PFSK-1 (cell line): ENCODE measurements at regions not wholly inside any gene's neighbourhood (a gene's known extent, or its start where the extent isn't known, plus 50 kb on each side); places are given as distances from the start of the nearest gene placed in this dataset.

Experiments used
- FOXP2 ChIP-seq: optimal IDR thresholded peaks from 2 replicates; pipeline ENCODE3; 2011; ENCODE audit warnings: borderline replicate concordance, control low read depth, inconsistent platforms; ENCODE audit not compliant: insufficient read depth; ENCODE audit errors: extremely low read length, extremely low read depth
- POLR2AphosphoS5 ChIP-seq: IDR thresholded peaks from 2 replicates; pipeline ENCODE4 v1.6.1; 2012; ENCODE audit warnings: low read depth, mild to moderate bottlenecking, control low read depth, low read length, moderate library complexity
- SIN3A ChIP-seq: IDR thresholded peaks from 2 replicates; pipeline ENCODE4 v1.6.1; 2012; ENCODE audit warnings: mild to moderate bottlenecking, low read length, moderate library complexity, borderline replicate concordance; ENCODE audit not compliant: insufficient read depth
- TAF1 ChIP-seq: IDR thresholded peaks from 2 replicates; pipeline ENCODE4 v1.6.1; 2012; ENCODE audit warnings: low read length, control low read depth, borderline replicate concordance; ENCODE audit not compliant: insufficient read depth
- TF ChIP-seq, protein P1 (sequence below), 2 experiments: IDR thresholded peaks; 2 replicates each; pipeline versions ENCODE4 v1.6.1 to v1.8.0; 2011 to 2012; ENCODE audit warnings: low read depth in 2 of 2, low read length in 2 of 2, control low read depth in 1 of 2, inconsistent platforms in 1 of 2, mild to moderate bottlenecking in 1 of 2, moderate library complexity in 1 of 2; ENCODE audit not compliant: insufficient read depth in 1 of 2

DNA sequence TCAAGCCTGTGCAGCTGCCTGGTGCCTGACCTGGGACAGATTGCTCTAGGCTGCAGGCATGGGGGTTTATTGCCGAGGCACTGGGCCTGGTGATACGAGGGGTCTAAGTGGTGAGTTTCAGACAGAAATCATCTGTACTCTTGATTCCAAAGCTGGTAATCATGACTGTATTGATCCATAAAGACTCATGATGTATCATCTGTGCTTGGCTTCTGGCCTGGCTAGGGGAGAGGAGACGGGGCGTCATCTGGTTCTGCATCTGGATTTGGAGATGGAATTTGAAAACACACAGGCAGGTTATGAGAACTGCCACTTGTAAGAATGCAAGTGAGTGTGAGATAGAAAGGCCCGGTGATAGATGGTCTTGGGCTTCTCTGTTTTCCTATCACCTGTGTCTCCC is 337.4 kb upstream of the C2CD4B start:
- TF ChIP-seq POLR2AphosphoS5 (no peak), TAF1 (no peak), SIN3A (no peak), FOXP2 (no peak)
- TF ChIP-seq, protein P1, sequence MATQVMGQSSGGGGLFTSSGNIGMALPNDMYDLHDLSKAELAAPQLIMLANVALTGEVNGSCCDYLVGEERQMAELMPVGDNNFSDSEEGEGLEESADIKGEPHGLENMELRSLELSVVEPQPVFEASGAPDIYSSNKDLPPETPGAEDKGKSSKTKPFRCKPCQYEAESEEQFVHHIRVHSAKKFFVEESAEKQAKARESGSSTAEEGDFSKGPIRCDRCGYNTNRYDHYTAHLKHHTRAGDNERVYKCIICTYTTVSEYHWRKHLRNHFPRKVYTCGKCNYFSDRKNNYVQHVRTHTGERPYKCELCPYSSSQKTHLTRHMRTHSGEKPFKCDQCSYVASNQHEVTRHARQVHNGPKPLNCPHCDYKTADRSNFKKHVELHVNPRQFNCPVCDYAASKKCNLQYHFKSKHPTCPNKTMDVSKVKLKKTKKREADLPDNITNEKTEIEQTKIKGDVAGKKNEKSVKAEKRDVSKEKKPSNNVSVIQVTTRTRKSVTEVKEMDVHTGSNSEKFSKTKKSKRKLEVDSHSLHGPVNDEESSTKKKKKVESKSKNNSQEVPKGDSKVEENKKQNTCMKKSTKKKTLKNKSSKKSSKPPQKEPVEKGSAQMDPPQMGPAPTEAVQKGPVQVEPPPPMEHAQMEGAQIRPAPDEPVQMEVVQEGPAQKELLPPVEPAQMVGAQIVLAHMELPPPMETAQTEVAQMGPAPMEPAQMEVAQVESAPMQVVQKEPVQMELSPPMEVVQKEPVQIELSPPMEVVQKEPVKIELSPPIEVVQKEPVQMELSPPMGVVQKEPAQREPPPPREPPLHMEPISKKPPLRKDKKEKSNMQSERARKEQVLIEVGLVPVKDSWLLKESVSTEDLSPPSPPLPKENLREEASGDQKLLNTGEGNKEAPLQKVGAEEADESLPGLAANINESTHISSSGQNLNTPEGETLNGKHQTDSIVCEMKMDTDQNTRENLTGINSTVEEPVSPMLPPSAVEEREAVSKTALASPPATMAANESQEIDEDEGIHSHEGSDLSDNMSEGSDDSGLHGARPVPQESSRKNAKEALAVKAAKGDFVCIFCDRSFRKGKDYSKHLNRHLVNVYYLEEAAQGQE (IDR thresholded peaks at IDR 0.05; ENCODE audit: insufficient read depth in 1 of 2, low read depth in 2 of 2, low read length in 2 of 2) = no peak

DNA sequence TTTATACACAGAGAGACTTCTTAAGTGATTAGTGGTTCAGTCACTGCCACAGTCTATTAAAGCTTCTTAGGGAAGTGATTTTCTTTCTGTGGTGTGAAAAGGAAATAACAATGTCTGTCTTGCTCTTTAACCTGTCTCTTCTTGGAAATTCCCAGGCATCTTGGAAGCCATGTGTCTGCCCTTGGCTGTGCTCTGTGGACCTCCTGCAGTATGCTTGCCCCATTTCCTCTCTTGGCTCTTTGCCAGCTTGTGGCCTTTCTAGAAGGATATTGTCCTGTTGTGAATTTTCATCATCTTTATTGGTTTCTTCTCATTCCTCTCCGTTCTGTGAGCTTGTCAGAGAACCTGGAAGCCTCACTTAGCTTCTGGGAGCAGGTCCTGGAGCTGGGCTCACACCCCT is 338.4 kb upstream of the C2CD4B start:
- TF ChIP-seq SIN3A = no peak

DNA sequence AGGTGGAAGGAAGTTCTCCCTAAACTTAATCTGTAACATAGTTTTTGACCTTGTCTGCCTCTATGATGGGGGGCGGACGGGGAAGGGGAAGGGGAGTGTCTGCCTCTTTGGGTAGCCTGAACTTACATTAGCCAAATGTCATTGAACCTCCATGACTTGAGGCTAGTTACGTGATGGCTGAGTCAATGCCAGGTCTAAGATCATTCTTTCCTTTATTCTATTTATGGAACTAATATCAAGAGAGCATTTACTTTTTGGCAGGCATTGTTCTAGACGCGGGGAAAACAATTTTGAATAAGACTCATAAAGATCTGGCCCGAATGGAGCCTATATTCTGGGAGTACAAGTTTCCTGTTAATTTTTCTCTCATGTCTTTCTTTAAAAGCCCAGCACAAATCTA is 340.7 kb upstream of the C2CD4B start:
- no peak for TF ChIP-seq SIN3A
- no peak for TF ChIP-seq TAF1
- no peak for TF ChIP-seq FOXP2
- TF ChIP-seq POLR2AphosphoS5 = no peak
- TF ChIP-seq, protein P1 (IDR thresholded peaks at IDR 0.05; ENCODE audit: insufficient read depth in 1 of 2, low read depth in 2 of 2, low read length in 2 of 2) = no peak

DNA sequence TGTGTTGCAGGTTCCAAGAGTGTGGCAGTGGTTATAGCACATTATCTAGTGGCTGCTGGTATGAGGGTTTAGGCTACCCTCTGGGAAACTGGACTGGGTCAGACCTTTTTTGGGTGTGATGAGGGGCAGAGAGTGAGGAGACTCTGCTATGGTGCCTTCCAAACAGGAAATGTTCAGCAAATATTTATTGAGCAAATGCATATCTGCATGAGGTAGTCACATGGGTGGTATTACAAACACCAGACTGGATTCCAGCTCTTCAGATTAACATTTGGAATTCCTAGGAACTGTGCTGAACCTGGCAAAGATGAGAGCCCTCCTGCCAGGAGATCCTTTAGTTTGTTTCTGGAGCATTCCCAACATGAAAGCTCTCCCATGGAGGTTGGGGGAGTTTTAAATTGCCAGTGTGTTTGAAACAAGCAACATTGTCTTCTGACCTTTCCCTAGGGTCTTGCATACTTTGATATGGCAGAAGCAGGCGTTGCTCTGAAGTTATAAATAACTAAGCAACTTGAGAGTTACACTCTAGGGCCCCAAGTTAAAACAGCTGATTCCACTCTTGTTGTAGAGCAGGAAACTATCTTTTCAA is 341.2 kb upstream of the C2CD4B start:
- TF ChIP-seq, protein P1 (IDR thresholded peaks at IDR 0.05; ENCODE audit: insufficient read depth in 1 of 2, low read depth in 2 of 2, low read length in 2 of 2) = no peak
- TF ChIP-seq SIN3A (no peak), FOXP2 (no peak)

DNA sequence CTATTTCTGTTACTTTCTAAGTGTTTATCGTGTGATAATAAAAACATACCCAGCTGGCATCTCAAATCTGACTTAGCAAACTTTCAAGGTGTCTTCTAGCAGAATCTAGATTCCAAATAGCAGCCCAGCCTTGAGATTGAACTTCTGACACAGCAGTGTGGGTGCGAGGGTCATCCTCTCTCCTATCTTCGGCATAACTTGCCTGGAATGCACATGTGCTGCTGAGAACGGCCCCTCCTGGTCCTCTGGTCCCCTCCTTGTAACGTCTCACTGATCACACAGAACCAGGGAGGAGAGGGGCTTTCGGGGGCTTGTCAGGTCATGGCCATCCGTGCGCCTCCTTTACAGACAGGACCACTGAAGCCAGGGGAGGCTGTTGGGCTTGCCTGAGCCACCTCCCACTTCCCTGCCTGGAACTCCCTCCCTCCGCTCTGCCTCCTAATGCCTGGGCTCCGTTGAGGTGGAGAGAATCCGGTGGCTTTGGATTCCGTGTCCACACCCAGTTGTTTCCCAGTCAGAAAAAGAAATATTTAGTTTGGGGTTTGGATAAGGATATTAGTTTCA is 344.4 kb upstream of the C2CD4B start:
- TF ChIP-seq FOXP2 = no peak
- no peak for TF ChIP-seq SIN3A
- TF ChIP-seq, protein P1 (IDR thresholded peaks at IDR 0.05; ENCODE audit: insufficient read depth in 1 of 2, low read depth in 2 of 2, low read length in 2 of 2) = no peak
- TF ChIP-seq TAF1 = no peak
- TF ChIP-seq POLR2AphosphoS5 = no peak
